ENCODE measurements at regions not wholly inside any gene's neighbourhood (a gene's known extent, or its start where the extent isn't known, plus 50 kb on each side); places are given as distances from the start of the nearest gene placed in this dataset.

DNA sequence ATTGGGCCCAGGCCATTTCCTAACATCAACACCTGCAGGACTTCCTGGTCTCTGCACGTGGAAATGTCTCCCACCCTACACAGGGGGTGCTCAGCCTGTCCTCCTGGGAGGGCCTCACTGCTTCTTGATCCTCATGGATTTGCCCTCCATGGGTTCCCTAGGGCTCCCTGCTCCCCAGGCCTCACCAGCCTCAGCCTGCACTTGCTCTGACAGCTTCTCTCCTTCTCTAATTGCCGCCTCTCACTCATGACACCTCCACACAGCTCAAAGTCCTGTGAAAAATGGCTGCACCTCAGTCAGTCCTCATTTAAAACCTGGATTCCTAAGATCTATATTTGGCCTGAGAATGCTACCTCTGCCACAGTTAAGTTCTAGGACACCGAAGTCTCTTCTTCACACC, 130.6 kb downstream of the PXDC1 start:
- Mint-ChIP-seq H3K27ac (no peak overlapping the region), H3K27me3 (ENCODE audit: low read depth, poor library complexity) (peaks cover 4% of the 10 kb centered on the region), H3K36me3 (ENCODE audit: low read depth) (no peaks in the 10 kb centered on the region), H3K9me3 (no peaks in the 10 kb centered on the region), H3K4me1 (peaks cover 51% of the 10 kb centered on the region), H3K4me3 (no peak overlapping the region)
- TF ChIP-seq, protein P1, sequence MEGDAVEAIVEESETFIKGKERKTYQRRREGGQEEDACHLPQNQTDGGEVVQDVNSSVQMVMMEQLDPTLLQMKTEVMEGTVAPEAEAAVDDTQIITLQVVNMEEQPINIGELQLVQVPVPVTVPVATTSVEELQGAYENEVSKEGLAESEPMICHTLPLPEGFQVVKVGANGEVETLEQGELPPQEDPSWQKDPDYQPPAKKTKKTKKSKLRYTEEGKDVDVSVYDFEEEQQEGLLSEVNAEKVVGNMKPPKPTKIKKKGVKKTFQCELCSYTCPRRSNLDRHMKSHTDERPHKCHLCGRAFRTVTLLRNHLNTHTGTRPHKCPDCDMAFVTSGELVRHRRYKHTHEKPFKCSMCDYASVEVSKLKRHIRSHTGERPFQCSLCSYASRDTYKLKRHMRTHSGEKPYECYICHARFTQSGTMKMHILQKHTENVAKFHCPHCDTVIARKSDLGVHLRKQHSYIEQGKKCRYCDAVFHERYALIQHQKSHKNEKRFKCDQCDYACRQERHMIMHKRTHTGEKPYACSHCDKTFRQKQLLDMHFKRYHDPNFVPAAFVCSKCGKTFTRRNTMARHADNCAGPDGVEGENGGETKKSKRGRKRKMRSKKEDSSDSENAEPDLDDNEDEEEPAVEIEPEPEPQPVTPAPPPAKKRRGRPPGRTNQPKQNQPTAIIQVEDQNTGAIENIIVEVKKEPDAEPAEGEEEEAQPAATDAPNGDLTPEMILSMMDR (IDR thresholded peaks at IDR 0.05) = no peak
- no peak for DNase-seq

DNA sequence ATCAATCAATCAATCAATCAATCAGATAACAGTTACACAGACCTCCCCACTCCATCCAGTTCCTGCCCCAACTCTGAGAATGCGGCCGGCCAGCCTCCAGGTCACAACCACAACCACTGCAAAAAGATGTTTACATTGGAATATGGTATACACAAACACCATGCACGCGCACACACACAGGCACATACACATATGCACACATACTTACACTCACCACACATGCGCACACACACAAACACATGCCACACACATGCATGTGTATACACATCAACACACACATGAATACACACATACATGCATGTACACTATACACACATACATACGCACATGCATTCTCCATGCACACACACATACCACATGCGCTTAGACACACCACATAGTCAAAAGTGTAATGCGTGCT, 131.1 kb downstream of the PXDC1 start:
- Mint-ChIP-seq H3K4me1 (peaks cover 46% of the 10 kb centered on the region), H3K27me3 (ENCODE audit: low read depth, poor library complexity) (peaks cover 7% of the 10 kb centered on the region), H3K9me3 (no peaks in the 10 kb centered on the region), H3K36me3 (ENCODE audit: low read depth) (no peaks in the 10 kb centered on the region), H3K27ac (no peak overlapping the region), H3K4me3 (no peak overlapping the region)
- TF ChIP-seq, protein P1 (IDR thresholded peaks at IDR 0.05) = no peak
- no peak for DNase-seq

DNA sequence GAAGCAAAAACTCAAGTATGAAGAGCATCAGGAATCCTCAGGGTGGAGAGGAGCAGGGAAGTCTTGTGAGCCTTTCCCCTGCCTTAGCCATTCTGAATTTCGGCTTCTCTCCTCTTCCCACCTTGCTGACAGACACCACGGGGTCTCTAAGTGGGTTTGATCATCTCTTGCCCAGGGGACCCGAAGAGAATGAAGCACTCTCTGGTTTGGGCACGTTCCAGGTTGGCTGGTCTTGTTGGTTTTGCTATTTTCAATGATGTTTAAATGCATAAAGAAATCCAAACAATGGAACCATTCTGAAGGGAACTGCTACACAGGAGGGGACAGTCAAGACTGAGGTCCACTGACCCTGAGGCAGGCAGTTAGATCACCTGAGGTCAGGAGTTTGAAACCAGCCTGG, 131.7 kb downstream of the PXDC1 start:
- H3K36me3 Mint-ChIP-seq (ENCODE audit: low read depth) = no peaks in the 10 kb centered on the region

DNA sequence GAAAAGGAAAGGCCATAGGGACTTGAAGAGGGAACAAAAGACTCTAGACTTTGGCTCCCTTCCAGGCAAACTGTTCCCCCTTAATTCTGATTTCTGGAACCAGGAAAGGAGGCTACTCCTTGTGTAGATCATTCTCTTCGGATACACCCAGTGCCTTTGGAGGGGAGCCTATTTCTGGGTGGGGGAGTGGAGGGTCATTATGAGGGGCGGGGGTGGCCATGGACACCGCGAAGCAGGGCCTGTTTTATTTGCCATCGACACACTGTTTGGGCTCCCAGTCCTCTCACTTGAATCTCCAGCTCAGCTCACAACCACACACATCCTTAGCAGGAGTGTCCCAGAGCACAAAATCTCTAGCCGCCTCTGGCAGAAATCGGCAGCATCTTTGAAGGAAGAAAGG, 132.3 kb downstream of the PXDC1 start:
- no peaks in the 10 kb centered on the region for H3K9me3 Mint-ChIP-seq

More for the DNA sequence above, 131.7 kb downstream of the PXDC1 start:
- Mint-ChIP-seq H3K4me3 (no peak overlapping the region), H3K4me1 (peaks cover 40% of the 10 kb centered on the region), H3K27me3 (ENCODE audit: low read depth, poor library complexity) (peaks cover 11% of the 10 kb centered on the region), H3K27ac (no peak overlapping the region), H3K9me3 (no peaks in the 10 kb centered on the region)
- TF ChIP-seq, protein P1 (IDR thresholded peaks at IDR 0.05) = no peak
- DNase-seq = no peak

DNA sequence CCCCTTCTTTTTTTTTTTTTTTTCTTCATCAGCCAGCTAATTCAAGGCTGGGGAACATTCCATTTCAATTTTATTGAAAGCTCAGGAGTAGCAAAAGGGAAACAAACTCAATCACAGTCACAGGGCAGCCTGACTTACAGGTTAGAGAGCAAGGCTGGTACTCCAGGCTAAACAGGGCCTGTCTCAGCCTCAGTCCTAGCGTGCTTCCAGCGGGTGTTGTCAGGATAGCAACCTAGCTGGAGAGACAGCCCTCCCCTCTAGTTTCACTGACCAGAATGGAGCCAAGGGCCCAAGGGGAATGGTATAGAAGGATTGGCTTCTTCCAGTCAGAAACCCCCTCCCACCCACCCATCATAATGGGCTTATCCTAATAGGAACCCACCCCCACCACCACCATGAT, 132.9 kb downstream of the PXDC1 start:
- H3K4me3 Mint-ChIP-seq = no peak overlapping the region

More for the DNA sequence above, 132.3 kb downstream of the PXDC1 start:
- no peak overlapping the region for H3K27ac Mint-ChIP-seq
- H3K36me3 Mint-ChIP-seq (ENCODE audit: low read depth) = no peaks in the 10 kb centered on the region
- peaks cover 11% of the 10 kb centered on the region for H3K27me3 Mint-ChIP-seq (ENCODE audit: low read depth, poor library complexity)
- no peak for DNase-seq
- peaks cover 34% of the 10 kb centered on the region for H3K4me1 Mint-ChIP-seq
- H3K4me3 Mint-ChIP-seq = no peak overlapping the region
- TF ChIP-seq, protein P1 (IDR thresholded peaks at IDR 0.05) = no peak

More for the DNA sequence above, 132.9 kb downstream of the PXDC1 start:
- Mint-ChIP-seq H3K27ac (no peak overlapping the region), H3K27me3 (ENCODE audit: low read depth, poor library complexity) (peaks cover 10% of the 10 kb centered on the region), H3K9me3 (no peaks in the 10 kb centered on the region), H3K36me3 (ENCODE audit: low read depth) (no peaks in the 10 kb centered on the region), H3K4me1 (peaks cover 28% of the 10 kb centered on the region)
- no peak for DNase-seq
- TF ChIP-seq, protein P1 (IDR thresholded peaks at IDR 0.05) = no peak

Data from nephron progenitor cell (in vitro differentiated cells).